ENCODE measurements at regions not wholly inside any gene's neighbourhood (a gene's known extent, or its start where the extent isn't known, plus 50 kb on each side); places are given as distances from the start of the nearest gene placed in this dataset.

DNA sequence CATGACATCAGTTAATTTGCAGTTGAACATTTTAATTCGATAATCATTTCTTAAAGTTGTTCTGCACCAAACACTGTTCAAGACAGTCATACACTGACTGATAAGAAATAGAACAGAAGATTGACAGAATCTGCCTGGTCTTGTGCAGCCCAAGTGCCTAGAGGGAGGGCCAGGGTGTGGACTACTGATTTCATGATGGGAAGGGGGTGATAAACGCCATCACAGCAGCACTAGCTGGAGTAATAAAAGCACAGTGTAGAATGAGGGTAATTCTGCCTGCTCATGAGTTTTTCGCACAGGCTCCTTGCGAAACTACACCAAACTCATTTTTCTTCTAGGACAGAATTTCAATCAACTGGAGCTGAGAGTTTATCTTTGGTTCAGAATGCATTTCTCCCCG is 270.1 kb downstream of the ARL4A start:
- no peaks in the 10 kb centered on the region for H3K36me3 ChIP-seq (ENCODE audit: insufficient read depth, low read length)
- H3K27me3 ChIP-seq (ENCODE audit: low read length): no peaks in the 10 kb centered on the region
- no peaks in the 10 kb centered on the region for H3K9me2 ChIP-seq (replicated peaks; ENCODE audit: insufficient read depth, low read length)
- no peaks in the 10 kb centered on the region for H3K9me3 ChIP-seq (ENCODE audit: low read length)
- H3K9ac ChIP-seq (ENCODE audit: low read length): no peak overlapping the region
- H3K4me2 ChIP-seq (ENCODE audit: low read depth, low read length, poor library complexity, severe bottlenecking): no peak overlapping the region
- no peaks in the 10 kb centered on the region for H3K79me2 ChIP-seq (ENCODE audit: low read length)
- no peaks in the 10 kb centered on the region for H3K4me1 ChIP-seq (ENCODE audit: low read length)
- no peak for DNase-seq
- no peak overlapping the region for H3K4me3 ChIP-seq (ENCODE audit: low read length)
- H2AFZ ChIP-seq (ENCODE audit: low read length): no peak overlapping the region
- no peaks in the 10 kb centered on the region for H4K20me1 ChIP-seq (ENCODE audit: insufficient read depth, low read depth, low read length)
- no peak overlapping the region for H3K27ac ChIP-seq (ENCODE audit: low read length)

DNA sequence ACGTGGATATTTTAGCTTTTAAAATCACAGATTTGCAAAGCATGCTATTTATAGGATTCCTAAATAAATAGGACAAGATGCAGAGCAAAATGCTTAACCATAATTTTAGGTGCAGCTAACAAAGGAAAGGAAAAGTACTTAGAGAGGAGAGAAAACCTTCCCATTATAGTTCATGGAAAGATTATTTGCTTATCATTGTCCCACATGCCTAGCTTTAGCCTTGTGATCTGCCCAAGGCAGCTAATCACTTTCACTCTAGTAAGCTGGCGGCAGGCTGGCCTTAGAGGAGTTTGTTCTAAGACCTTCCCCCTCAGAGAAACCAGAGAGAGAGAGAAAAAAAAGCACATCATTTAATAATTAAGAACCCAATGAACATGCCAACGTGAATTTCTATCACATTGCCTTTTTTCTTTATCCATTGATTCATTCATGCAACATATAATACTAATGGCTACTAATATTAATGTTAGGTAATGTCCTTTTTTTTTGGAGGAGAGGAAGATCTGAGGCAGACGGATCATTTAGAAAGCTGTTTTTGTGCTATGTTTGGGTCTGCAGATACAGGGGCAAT is 274.6 kb downstream of the ARL4A start:
- no peaks in the 10 kb centered on the region for H3K4me1 ChIP-seq (ENCODE audit: low read length)
- no peak for DNase-seq

GRCh38 chr7:12963435-12963834 is 276.0 kb downstream of the ARL4A start:
- Histone ChIP-seq H3K4me2 (ENCODE audit: low read depth, low read length, poor library complexity, severe bottlenecking) (no peak overlapping the region), H3K9me2 (replicated peaks; ENCODE audit: insufficient read depth, low read length) (no peaks in the 10 kb centered on the region), H3K79me2 (ENCODE audit: low read length) (no peaks in the 10 kb centered on the region), H2AFZ (ENCODE audit: low read length) (no peak overlapping the region), H3K9me3 (ENCODE audit: low read length) (no peaks in the 10 kb centered on the region), H3K9ac (ENCODE audit: low read length) (no peak overlapping the region), H3K4me3 (ENCODE audit: low read length) (no peak overlapping the region), H4K20me1 (ENCODE audit: insufficient read depth, low read depth, low read length) (no peaks in the 10 kb centered on the region), H3K27me3 (ENCODE audit: low read length) (no peaks in the 10 kb centered on the region), H3K4me1 (ENCODE audit: low read length) (no peaks in the 10 kb centered on the region), H3K36me3 (ENCODE audit: insufficient read depth, low read length) (no peaks in the 10 kb centered on the region), H3K27ac (ENCODE audit: low read length) (no peak overlapping the region)
- no peak for DNase-seq

More for the DNA sequence above, 274.6 kb downstream of the ARL4A start:
- H3K9me3 ChIP-seq (ENCODE audit: low read length): no peaks in the 10 kb centered on the region
- no peaks in the 10 kb centered on the region for H4K20me1 ChIP-seq (ENCODE audit: insufficient read depth, low read depth, low read length)
- no peak overlapping the region for H3K9ac ChIP-seq (ENCODE audit: low read length)
- no peak overlapping the region for H3K4me3 ChIP-seq (ENCODE audit: low read length)
- no peaks in the 10 kb centered on the region for H3K27me3 ChIP-seq (ENCODE audit: low read length)
- no peak overlapping the region for H2AFZ ChIP-seq (ENCODE audit: low read length)
- H3K27ac ChIP-seq (ENCODE audit: low read length): no peak overlapping the region
- H3K4me2 ChIP-seq (ENCODE audit: low read depth, low read length, poor library complexity, severe bottlenecking): no peak overlapping the region
- no peaks in the 10 kb centered on the region for H3K79me2 ChIP-seq (ENCODE audit: low read length)
- no peaks in the 10 kb centered on the region for H3K36me3 ChIP-seq (ENCODE audit: insufficient read depth, low read length)
- H3K9me2 ChIP-seq (replicated peaks; ENCODE audit: insufficient read depth, low read length): no peaks in the 10 kb centered on the region

DNA sequence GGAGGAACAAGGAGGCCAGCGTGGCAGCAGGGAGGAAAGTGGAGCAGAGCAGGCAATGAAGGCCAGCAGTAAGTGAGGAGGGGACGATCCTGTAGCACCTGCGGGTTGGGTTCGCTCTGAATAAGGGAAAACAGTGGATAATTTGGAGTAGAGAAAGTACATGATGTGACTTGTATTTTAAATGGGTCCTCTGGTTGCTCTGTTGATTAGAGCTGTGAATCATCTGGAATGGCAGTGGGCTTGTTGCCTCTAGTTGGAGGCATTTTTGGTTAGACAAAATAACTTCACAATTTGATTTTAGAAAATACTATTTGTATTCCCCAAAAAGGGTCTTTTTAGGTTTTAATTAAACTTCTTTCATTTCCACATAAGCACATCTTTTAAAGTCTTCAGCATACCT is 277.4 kb downstream of the ARL4A start:
- DNase-seq: no peak
- H3K4me3 ChIP-seq (ENCODE audit: low read length): no peak overlapping the region
- no peak overlapping the region for H3K27ac ChIP-seq (ENCODE audit: low read length)
- no peaks in the 10 kb centered on the region for H3K27me3 ChIP-seq (ENCODE audit: low read length)
- H3K4me2 ChIP-seq (ENCODE audit: low read depth, low read length, poor library complexity, severe bottlenecking): no peak overlapping the region
- H2AFZ ChIP-seq (ENCODE audit: low read length): no peak overlapping the region
- no peaks in the 10 kb centered on the region for H3K36me3 ChIP-seq (ENCODE audit: insufficient read depth, low read length)
- no peaks in the 10 kb centered on the region for H3K79me2 ChIP-seq (ENCODE audit: low read length)
- no peaks in the 10 kb centered on the region for H4K20me1 ChIP-seq (ENCODE audit: insufficient read depth, low read depth, low read length)
- no peaks in the 10 kb centered on the region for H3K9me3 ChIP-seq (ENCODE audit: low read length)
- no peaks in the 10 kb centered on the region for H3K4me1 ChIP-seq (ENCODE audit: low read length)
- H3K9ac ChIP-seq (ENCODE audit: low read length): no peak overlapping the region
- no peaks in the 10 kb centered on the region for H3K9me2 ChIP-seq (replicated peaks; ENCODE audit: insufficient read depth, low read length)

DNA sequence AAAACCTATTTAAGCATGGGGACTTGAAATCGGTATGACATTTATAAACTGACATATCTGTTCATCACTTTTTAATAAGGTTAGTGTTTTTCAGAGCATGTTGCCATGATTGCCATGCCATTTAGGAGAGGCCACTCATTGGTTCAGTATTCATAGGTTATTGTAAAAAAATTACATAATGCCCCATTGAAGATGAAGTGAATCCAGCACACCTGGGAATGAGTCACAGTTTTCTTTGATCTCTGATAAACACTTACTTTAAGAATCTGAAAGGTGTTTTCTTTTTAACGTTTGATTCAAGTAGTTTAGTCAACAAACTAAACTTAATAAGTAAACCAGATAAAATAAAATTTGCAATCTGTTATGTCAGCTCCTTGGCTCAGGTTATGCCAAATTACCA is 278.3 kb downstream of the ARL4A start:
- no peak overlapping the region for H2AFZ ChIP-seq (ENCODE audit: low read length)
- no peak overlapping the region for H3K27ac ChIP-seq (ENCODE audit: low read length)
- H3K79me2 ChIP-seq (ENCODE audit: low read length): no peaks in the 10 kb centered on the region
- H4K20me1 ChIP-seq (ENCODE audit: insufficient read depth, low read depth, low read length): no peaks in the 10 kb centered on the region
- H3K9me3 ChIP-seq (ENCODE audit: low read length): no peaks in the 10 kb centered on the region
- H3K27me3 ChIP-seq (ENCODE audit: low read length): no peaks in the 10 kb centered on the region
- no peak for DNase-seq
- H3K9me2 ChIP-seq (replicated peaks; ENCODE audit: insufficient read depth, low read length): no peaks in the 10 kb centered on the region
- H3K4me2 ChIP-seq (ENCODE audit: low read depth, low read length, poor library complexity, severe bottlenecking): no peak overlapping the region
- no peak overlapping the region for H3K4me3 ChIP-seq (ENCODE audit: low read length)
- no peaks in the 10 kb centered on the region for H3K4me1 ChIP-seq (ENCODE audit: low read length)
- no peak overlapping the region for H3K9ac ChIP-seq (ENCODE audit: low read length)
- H3K36me3 ChIP-seq (ENCODE audit: insufficient read depth, low read length): no peaks in the 10 kb centered on the region

- no peak overlapping the region for H3K4me2 ChIP-seq (ENCODE audit: low read depth, low read length, poor library complexity, severe bottlenecking)
- no peaks in the 10 kb centered on the region for H3K27me3 ChIP-seq (ENCODE audit: low read length)
- H3K79me2 ChIP-seq (ENCODE audit: low read length): no peaks in the 10 kb centered on the region
- H3K4me3 ChIP-seq (ENCODE audit: low read length): no peak overlapping the region
- no peaks in the 10 kb centered on the region for H4K20me1 ChIP-seq (ENCODE audit: insufficient read depth, low read depth, low read length)
- H3K9me3 ChIP-seq (ENCODE audit: low read length): no peaks in the 10 kb centered on the region
- H3K27ac ChIP-seq (ENCODE audit: low read length): no peak overlapping the region
- DNase-seq: no peak
- no peak overlapping the region for H3K9ac ChIP-seq (ENCODE audit: low read length)
- H3K36me3 ChIP-seq (ENCODE audit: insufficient read depth, low read length): no peaks in the 10 kb centered on the region
- H3K9me2 ChIP-seq (replicated peaks; ENCODE audit: insufficient read depth, low read length): no peaks in the 10 kb centered on the region
- no peak overlapping the region for H2AFZ ChIP-seq (ENCODE audit: low read length)
- H3K4me1 ChIP-seq (ENCODE audit: low read length): no peaks in the 10 kb centered on the region
Measured at GRCh38 chr7:12967322-12967721, 279.9 kb downstream of the ARL4A start.

GRCh38 chr7:12968836-12969422 is 281.5 kb downstream of the ARL4A start:
- H3K4me3 ChIP-seq (ENCODE audit: low read length): no peak overlapping the region
- no peaks in the 10 kb centered on the region for H3K36me3 ChIP-seq (ENCODE audit: insufficient read depth, low read length)
- no peaks in the 10 kb centered on the region for H3K79me2 ChIP-seq (ENCODE audit: low read length)
- no peaks in the 10 kb centered on the region for H3K27me3 ChIP-seq (ENCODE audit: low read length)
- H2AFZ ChIP-seq (ENCODE audit: low read length): no peak overlapping the region
- H3K9ac ChIP-seq (ENCODE audit: low read length): no peak overlapping the region
- H3K9me2 ChIP-seq (replicated peaks; ENCODE audit: insufficient read depth, low read length): no peaks in the 10 kb centered on the region
- H4K20me1 ChIP-seq (ENCODE audit: insufficient read depth, low read depth, low read length): no peaks in the 10 kb centered on the region
- no peaks in the 10 kb centered on the region for H3K4me1 ChIP-seq (ENCODE audit: low read length)
- no peak overlapping the region for H3K27ac ChIP-seq (ENCODE audit: low read length)
- H3K4me2 ChIP-seq (ENCODE audit: low read depth, low read length, poor library complexity, severe bottlenecking): no peak overlapping the region
- DNase-seq: no peak
- no peaks in the 10 kb centered on the region for H3K9me3 ChIP-seq (ENCODE audit: low read length)

DNA sequence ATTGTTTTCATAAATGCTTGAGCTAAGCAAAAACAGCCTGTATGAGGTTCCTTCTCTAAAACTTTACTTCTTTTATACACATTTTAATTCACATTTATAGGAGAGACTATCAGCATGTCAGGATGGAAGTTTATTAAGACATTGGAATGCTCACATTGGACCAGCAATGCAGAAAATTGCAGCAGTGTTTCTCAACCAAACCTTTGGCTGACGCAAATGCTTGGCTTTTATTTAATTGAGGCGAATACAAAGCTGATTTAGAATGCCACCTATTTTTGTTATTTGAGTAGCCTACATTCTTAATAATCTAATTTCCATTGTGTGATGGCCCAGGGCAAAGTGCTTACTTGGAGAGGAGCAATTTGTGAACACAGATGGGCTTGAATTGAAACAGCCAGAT is 283.2 kb downstream of the ARL4A start:
- Histone ChIP-seq H3K36me3 (ENCODE audit: insufficient read depth, low read length) (no peaks in the 10 kb centered on the region), H3K9ac (ENCODE audit: low read length) (no peak overlapping the region), H3K4me3 (ENCODE audit: low read length) (no peak overlapping the region), H3K27me3 (ENCODE audit: low read length) (no peaks in the 10 kb centered on the region), H3K9me2 (replicated peaks; ENCODE audit: insufficient read depth, low read length) (no peaks in the 10 kb centered on the region), H3K27ac (ENCODE audit: low read length) (no peak overlapping the region), H4K20me1 (ENCODE audit: insufficient read depth, low read depth, low read length) (no peaks in the 10 kb centered on the region), H3K9me3 (ENCODE audit: low read length) (no peaks in the 10 kb centered on the region), H2AFZ (ENCODE audit: low read length) (no peak overlapping the region), H3K4me2 (ENCODE audit: low read depth, low read length, poor library complexity, severe bottlenecking) (no peak overlapping the region), H3K79me2 (ENCODE audit: low read length) (no peaks in the 10 kb centered on the region), H3K4me1 (ENCODE audit: low read length) (no peaks in the 10 kb centered on the region)
- no peak for DNase-seq
